CD4-positive, alpha-beta T cell treated with Interleukin-1 beta for 1 hour (primary cell): ENCODE measurements at regions not wholly inside any gene's neighbourhood (a gene's known extent, or its start where the extent isn't known, plus 50 kb on each side); places are given as distances from the start of the nearest gene placed in this dataset.
"Not testable (repeated sequence)": the region's sequence is repeated elsewhere in the genome, so short reads cannot be mapped to it uniquely, and the experiment has no call there.

Experiments used
- DNase-seq, 2 donors: peaks; one replicate each; pipeline ENCODE4 v3.0.0-alpha.2; 2020 to 2022

DNA sequence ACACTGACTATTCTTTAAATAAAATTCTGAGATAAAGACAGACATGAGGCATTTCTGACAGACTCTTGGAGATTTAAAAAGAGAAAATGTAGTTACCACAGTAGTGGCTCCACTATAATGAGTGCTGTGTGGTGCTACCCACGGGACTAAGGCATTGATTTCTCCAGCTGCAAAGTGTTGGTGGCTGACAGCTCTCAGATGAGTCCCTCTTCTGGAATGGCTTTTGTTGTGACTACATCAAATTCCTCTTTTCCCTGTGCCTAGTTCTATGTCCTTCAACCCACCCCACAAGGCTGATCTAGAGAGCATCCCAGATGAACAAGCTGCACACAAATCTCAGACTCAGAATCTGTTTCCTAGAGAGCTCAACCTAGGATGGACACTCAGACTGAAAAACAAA, 884.8 kb upstream of the ZEB2 start:
- no peak for DNase-seq

GRCh38 chr2:145402706-145403277, 882.9 kb upstream of the ZEB2 start:
- no peak for DNase-seq

GRCh38 chr2:145399131-145399530, 879.2 kb upstream of the ZEB2 start:
- DNase-seq, result no peak

DNA sequence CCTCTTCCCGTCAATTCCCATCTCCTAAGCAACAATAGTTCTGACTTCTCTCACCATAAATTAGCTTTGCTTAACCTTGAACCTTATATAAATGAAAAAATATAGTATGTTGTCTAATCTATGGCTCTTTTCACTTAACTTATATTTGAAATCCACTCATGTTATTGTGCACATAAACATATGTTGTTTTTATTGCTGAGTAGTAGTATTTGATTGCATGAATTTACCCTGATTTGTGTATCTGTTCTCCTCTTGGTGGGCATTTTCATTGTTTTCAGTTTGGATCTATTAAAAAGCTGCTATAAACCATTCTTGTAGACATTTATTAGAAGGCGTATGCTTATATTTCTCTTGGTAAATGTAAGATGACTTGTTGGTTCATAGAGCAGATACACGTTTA, 874.3 kb upstream of the ZEB2 start:
- DNase-seq, result no peak

DNA sequence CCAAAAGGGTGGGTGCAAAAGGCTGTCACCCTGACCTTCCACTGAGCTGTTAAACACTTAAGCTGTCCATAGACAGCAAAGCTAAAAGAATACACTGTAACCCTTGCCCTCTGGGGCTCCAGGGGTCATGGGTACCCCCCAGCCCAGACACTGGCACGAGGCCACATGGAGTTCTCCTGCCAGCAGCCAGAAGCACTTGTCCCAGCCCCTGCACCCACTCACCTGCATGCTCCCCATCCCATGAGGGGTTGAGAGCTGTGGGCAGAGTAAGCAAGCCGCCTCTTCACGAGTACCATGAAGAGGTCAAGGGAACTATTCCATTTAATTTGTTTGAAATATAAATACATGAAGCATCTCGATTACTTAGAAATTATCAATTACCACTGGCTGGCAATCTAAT, 867.1 kb upstream of the ZEB2 start:
- no peak for DNase-seq

GRCh38 chr2:145383961-145384360, 864.0 kb upstream of the ZEB2 start:
- no peak for DNase-seq

- DNase-seq, result no peak
Observed at GRCh38 chr2:145380436-145381017, 860.6 kb upstream of the ZEB2 start.

DNA sequence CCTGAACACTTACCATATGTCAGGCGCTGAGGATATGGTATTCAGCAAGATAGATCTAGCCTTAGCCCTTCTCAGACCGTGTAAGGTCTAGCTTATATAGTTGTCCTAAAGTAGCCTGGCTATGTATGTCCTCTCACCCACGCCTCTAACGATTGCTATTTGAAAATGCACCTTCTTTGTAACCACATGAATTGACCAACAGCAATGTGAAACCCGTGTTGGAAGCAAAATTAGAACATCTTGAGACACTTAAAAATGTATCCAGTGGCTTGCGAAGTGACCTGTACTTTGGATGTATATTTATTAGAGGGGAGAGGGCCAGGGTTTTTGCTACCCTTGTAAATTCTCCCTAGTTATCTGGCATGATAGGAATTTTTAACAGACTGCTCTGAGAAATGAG, 860.0 kb upstream of the ZEB2 start:
- no peak for DNase-seq

GRCh38 chr2:145374165-145374564, 854.2 kb upstream of the ZEB2 start:
- no peak for DNase-seq

- DNase-seq, result not testable (repeated sequence)
Observed at GRCh38 chr2:145367334-145367733, 847.4 kb upstream of the ZEB2 start.

- no peak for DNase-seq
Observed at GRCh38 chr2:145366341-145366740, 846.4 kb upstream of the ZEB2 start.

DNA sequence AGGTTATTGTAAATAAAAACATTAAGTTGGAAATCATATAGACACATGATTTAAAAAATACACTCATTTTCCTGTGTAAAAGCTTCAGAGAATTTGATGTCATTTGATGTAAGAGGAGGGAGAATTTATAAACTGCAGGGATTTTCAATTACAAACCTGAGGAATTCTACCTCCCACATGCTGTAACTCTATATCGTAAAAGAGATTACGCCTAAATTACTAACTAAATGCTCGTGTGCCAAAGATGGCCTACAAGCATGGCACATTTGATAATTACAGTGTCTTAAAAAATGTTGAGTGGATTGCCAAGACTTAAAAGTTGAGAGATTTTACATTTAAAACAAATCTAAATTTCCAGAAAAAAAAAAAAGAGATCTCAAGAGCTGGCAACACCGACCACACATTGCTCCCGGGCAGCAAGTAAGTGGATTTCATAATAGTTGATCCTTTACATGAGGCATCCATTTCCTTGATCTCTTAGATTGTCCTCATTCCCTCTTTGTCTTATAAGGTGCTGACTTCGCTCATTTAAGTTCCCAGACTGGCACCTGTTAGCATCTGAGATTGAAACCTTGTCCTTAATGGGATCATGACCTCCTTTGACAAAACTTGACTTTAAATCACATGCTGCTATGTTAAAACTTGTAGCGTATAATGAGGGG, 840.3 kb upstream of the ZEB2 start:
- no peak for DNase-seq

DNA sequence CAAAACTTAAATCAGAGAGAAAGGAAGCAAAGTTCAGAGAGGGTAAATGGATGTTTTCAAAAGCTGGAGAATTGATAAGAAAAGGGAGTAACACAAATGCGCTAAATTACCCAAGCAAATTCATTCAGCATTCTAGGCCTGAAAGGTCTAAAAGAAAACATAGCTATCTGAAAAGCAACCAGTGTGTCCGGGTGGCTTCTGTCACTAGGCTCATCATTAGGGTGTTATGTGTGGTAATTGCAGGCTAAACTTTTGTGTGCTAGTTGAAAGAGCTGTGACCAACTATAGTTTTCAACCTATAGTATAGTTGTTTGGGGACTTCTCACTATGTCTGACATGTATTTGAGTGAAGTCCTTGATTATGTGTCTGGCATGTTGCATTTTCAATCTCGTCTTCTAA, 839.6 kb upstream of the ZEB2 start:
- no peak for DNase-seq

DNA sequence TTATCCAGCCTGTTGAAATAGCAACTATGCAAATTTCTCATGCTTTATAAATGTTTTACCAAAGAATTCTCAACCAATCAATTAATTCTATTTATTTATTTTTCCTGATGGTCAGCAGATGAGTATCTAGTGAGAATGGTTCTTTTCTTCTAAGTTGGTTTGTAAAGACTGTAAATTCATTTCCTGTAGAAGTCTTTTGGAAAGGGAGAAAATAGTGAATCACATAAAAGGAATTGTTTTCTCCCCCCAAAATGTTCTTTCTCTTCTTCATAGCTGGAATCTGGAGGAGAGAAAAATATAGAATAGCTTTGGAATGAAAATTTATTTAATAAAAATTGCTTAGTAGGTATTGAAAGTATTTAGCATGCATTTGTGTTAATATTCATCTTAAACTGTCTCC, 836.1 kb upstream of the ZEB2 start:
- no peak for DNase-seq

- DNase-seq, result no peak
Observed at GRCh38 chr2:145352484-145352883, 832.6 kb upstream of the ZEB2 start.

- no peak for DNase-seq
Observed at GRCh38 chr2:145351864-145352425, 832.0 kb upstream of the ZEB2 start.

GRCh38 chr2:145350011-145350410, 830.1 kb upstream of the ZEB2 start:
- no peak for DNase-seq

- no peak for DNase-seq
Observed at GRCh38 chr2:145344076-145344724, 824.3 kb upstream of the ZEB2 start.

- DNase-seq, result no peak
Observed at GRCh38 chr2:145343287-145343686, 823.4 kb upstream of the ZEB2 start.

DNA sequence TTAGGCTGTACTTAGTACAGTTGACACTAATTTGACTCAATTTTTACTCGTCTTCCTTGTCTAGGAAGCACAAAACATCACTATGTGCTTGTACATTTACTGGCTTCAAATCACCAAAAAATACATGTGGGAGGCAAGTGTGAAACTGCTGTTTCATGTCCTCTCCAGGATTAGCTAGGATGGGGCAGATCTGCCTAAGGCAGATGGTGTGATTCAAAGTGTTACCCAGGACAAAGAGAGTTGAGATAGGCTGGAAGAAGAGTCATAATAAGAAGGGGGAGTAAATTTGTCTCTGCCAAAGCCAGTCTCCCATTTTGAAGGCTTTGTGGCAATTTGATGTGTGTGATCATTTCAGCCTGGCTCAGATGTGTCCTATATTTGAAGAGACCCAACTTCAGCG, 821.6 kb upstream of the ZEB2 start:
- no peak for DNase-seq

GRCh38 chr2:145339646-145340045, 819.7 kb upstream of the ZEB2 start:
- DNase-seq, result no peak

- DNase-seq, result no peak
Observed at GRCh38 chr2:145332210-145332898, 812.4 kb upstream of the ZEB2 start.

DNA sequence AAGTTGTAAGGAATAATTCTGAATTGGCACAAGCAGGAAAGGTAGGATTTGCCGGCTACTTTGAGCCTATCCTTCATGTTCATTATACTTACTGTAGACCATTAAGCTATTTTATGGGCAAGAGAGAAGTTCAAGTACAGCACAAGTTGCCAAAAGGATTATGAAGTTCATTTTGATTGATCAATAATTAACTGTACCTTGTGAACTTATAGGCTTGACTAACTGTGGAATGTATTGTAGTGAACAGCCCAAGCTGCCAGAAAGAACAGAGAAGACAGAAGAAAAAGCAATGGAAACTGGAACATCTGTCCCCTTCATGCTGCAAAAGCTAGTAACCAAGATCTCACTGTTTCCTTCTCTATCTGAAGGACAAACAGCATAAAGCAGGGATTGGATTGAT, 810.1 kb upstream of the ZEB2 start:
- DNase-seq, result no peak
